ENCODE measurements at regions not wholly inside any gene's neighbourhood (a gene's known extent, or its start where the extent isn't known, plus 50 kb on each side); places are given as distances from the start of the nearest gene placed in this dataset.

DNA sequence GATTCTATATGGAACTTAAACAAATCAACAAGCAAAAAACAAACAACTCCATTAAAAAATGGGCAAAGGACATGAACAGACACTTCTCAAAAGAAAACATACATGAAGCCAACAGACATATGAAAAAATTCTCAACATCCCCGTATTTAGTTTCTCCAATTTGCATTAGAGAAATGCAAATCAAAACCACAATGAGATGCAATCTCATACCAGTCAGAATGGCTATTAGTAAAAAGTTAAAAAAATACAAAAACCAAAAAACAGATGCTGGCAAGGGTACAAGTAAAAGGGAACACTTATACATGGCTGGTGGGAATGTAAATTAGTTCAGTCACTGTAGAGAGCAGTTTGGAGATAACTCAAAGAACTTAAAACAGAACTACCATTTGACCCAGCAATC is 342.1 kb upstream of the NUDT12 start:
- no peaks in the 10 kb centered on the region for H3K4me1 Mint-ChIP-seq (ENCODE audit: low read depth, unreplicated experiment)
- CTCF ChIA-PET = no interaction called here
- intact Hi-C loops (cut with micrococcal nuclease; ENCODE audit: unreplicated experiment) = no loop called here
- no peak for DNase-seq
- H3K9me3 Mint-ChIP-seq (ENCODE audit: low read depth, unreplicated experiment) = peaks cover 2% of the 10 kb centered on the region
- H3K4me3 Mint-ChIP-seq (ENCODE audit: low read depth, unreplicated experiment) = no peak overlapping the region
- H3K27ac Mint-ChIP-seq (ENCODE audit: unreplicated experiment) = no peak overlapping the region
- TF ChIP-seq, protein P1, sequence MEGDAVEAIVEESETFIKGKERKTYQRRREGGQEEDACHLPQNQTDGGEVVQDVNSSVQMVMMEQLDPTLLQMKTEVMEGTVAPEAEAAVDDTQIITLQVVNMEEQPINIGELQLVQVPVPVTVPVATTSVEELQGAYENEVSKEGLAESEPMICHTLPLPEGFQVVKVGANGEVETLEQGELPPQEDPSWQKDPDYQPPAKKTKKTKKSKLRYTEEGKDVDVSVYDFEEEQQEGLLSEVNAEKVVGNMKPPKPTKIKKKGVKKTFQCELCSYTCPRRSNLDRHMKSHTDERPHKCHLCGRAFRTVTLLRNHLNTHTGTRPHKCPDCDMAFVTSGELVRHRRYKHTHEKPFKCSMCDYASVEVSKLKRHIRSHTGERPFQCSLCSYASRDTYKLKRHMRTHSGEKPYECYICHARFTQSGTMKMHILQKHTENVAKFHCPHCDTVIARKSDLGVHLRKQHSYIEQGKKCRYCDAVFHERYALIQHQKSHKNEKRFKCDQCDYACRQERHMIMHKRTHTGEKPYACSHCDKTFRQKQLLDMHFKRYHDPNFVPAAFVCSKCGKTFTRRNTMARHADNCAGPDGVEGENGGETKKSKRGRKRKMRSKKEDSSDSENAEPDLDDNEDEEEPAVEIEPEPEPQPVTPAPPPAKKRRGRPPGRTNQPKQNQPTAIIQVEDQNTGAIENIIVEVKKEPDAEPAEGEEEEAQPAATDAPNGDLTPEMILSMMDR (IDR thresholded peaks at IDR 0.05; ENCODE audit: unreplicated experiment) = no peak
- no peaks in the 10 kb centered on the region for H3K36me3 Mint-ChIP-seq (ENCODE audit: insufficient read depth, unreplicated experiment)
- BruUV-seq (replicated peaks) = no TSS peak
- no peaks in the 10 kb centered on the region for H3K27me3 Mint-ChIP-seq (ENCODE audit: unreplicated experiment)

DNA sequence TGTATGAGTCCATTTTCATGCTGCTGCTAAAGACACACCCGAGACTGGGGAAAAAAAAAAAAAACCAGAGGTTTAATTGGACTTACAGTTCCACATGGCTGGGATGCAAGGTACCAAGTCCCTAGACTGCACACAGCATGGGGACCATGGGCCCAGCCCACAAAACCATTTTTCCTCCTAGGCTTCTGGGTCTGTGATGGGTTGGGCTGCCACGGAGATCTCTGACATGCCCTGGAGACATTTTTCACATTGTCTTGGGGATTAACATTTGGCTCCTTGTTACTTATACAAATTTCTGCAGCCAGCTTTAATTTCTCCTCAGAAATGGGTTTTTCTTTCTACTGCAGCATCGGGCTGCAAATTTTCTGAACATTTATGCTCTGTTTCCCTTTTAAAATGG is 340.3 kb upstream of the NUDT12 start:
- intact Hi-C loops (cut with micrococcal nuclease; ENCODE audit: unreplicated experiment) = no loop called here
- Mint-ChIP-seq H3K9me3 (ENCODE audit: low read depth, unreplicated experiment) (peaks cover 9% of the 10 kb centered on the region), H3K4me3 (ENCODE audit: low read depth, unreplicated experiment) (no peak overlapping the region), H3K4me1 (ENCODE audit: low read depth, unreplicated experiment) (no peaks in the 10 kb centered on the region), H3K36me3 (ENCODE audit: insufficient read depth, unreplicated experiment) (no peaks in the 10 kb centered on the region), H3K27me3 (ENCODE audit: unreplicated experiment) (no peaks in the 10 kb centered on the region), H3K27ac (ENCODE audit: unreplicated experiment) (no peak overlapping the region)
- CTCF ChIA-PET = interaction anchor here (0.6 kb wide), 1 partner anchor 12 kb away, joined by 3 read pairs; no protein-coding TSS in a partner anchor
- TF ChIP-seq, protein P1 (IDR thresholded peaks at IDR 0.05; ENCODE audit: unreplicated experiment) = no peak
- DNase-seq = no peak
- no TSS peak for BruUV-seq (replicated peaks)

DNA sequence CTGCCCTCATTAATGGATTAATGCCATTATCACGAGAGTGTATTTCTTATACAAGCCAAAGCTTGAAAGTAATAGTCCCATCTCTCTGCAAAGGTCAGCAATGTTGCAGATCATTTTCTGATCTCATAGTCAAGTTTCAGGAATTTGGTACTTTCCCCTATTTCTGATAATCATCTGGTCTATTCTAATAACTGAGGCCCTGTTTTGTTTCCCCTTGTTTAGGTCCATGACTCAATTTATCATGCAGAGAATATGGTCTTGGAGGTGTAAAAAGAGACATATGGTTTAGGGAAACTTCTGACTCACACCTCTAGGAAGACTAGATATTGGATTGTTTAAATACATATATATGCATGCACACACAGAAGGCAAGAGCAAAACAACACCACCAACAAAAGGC is 339.3 kb upstream of the NUDT12 start:
- TF ChIP-seq, protein P1 (IDR thresholded peaks at IDR 0.05; ENCODE audit: unreplicated experiment) = no peak
- BruUV-seq (replicated peaks) = no TSS peak
- Mint-ChIP-seq H3K4me1 (ENCODE audit: low read depth, unreplicated experiment) (no peaks in the 10 kb centered on the region), H3K27me3 (ENCODE audit: unreplicated experiment) (no peaks in the 10 kb centered on the region), H3K9me3 (ENCODE audit: low read depth, unreplicated experiment) (peaks cover 9% of the 10 kb centered on the region), H3K27ac (ENCODE audit: unreplicated experiment) (no peak overlapping the region), H3K36me3 (ENCODE audit: insufficient read depth, unreplicated experiment) (no peaks in the 10 kb centered on the region), H3K4me3 (ENCODE audit: low read depth, unreplicated experiment) (no peak overlapping the region)
- CTCF ChIA-PET = no interaction called here
- intact Hi-C loops (cut with micrococcal nuclease; ENCODE audit: unreplicated experiment) = no loop called here
- DNase-seq = no peak

DNA sequence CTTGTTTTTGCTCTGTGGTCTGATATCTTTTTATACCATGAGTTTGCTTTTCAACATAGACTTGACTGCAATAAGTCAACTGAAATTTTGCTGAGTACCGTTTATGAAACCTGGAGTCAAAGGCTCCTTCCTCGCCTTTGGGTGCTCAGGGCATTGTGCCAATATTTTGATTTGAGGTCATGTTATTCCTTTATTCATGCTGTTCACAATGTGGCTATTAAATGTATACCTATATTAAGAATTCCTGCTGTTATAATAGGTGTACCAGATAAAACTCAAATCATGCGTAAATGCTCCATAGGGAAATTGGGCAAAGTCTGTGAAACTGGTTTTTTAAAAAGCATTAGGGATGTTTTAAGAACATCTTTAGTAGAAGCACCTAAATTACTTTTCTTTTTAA is 334.0 kb upstream of the NUDT12 start:
- BruUV-seq (replicated peaks) = no TSS peak
- Mint-ChIP-seq H3K4me1 (ENCODE audit: low read depth, unreplicated experiment) (no peaks in the 10 kb centered on the region), H3K4me3 (ENCODE audit: low read depth, unreplicated experiment) (no peak overlapping the region), H3K9me3 (ENCODE audit: low read depth, unreplicated experiment) (peaks cover 7% of the 10 kb centered on the region), H3K27ac (ENCODE audit: unreplicated experiment) (no peak overlapping the region), H3K27me3 (ENCODE audit: unreplicated experiment) (no peaks in the 10 kb centered on the region), H3K36me3 (ENCODE audit: insufficient read depth, unreplicated experiment) (no peaks in the 10 kb centered on the region)
- no peak for DNase-seq
- CTCF ChIA-PET = no interaction called here
- TF ChIP-seq, protein P1 (IDR thresholded peaks at IDR 0.05; ENCODE audit: unreplicated experiment) = no peak
- intact Hi-C loops (cut with micrococcal nuclease; ENCODE audit: unreplicated experiment) = no loop called here

DNA sequence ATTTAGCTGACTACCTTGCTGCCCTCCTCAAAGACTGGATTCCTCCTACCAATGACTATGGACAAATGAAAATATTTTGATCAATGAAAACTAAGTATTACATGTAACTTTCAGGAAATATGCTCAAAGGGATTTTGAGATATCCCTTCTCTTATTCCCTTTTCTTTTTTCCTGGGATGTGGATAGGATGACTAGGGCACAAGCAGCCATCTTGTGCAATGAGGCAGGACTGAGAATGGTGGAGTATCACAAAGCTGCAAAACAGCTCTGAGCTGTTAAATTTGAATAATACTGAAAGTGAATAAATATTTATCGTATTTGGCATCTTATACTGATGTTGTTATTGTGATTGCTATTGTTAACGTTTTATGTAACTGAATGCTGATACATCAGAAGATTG is 333.1 kb upstream of the NUDT12 start:
- Mint-ChIP-seq H3K27ac (ENCODE audit: unreplicated experiment) (no peak overlapping the region), H3K4me3 (ENCODE audit: low read depth, unreplicated experiment) (no peak overlapping the region), H3K4me1 (ENCODE audit: low read depth, unreplicated experiment) (no peaks in the 10 kb centered on the region), H3K9me3 (ENCODE audit: low read depth, unreplicated experiment) (peaks cover 7% of the 10 kb centered on the region), H3K27me3 (ENCODE audit: unreplicated experiment) (no peaks in the 10 kb centered on the region), H3K36me3 (ENCODE audit: insufficient read depth, unreplicated experiment) (no peaks in the 10 kb centered on the region)
- BruUV-seq (replicated peaks) = no TSS peak
- DNase-seq = no peak
- TF ChIP-seq, protein P1 (IDR thresholded peaks at IDR 0.05; ENCODE audit: unreplicated experiment) = no peak
- CTCF ChIA-PET = no interaction called here
- intact Hi-C loops (cut with micrococcal nuclease; ENCODE audit: unreplicated experiment) = no loop called here

Measured in Calu3 (cell line).